DMS53 treated with DMSO at 0.1 percent for 48 hours (cell line): ENCODE measurements at regions not wholly inside any gene's neighbourhood (a gene's known extent, or its start where the extent isn't known, plus 50 kb on each side); places are given as distances from the start of the nearest gene placed in this dataset.
"Not testable (repeated sequence)": the region's sequence is repeated elsewhere in the genome, so short reads cannot be mapped to it uniquely, and the experiment has no call there.

Experiments used
- DNase-seq: peaks from one replicate; lab custom pipeline; 2025; ENCODE audit not compliant: unreplicated experiment; lab: John Stamatoyannopoulos, UW

DNA sequence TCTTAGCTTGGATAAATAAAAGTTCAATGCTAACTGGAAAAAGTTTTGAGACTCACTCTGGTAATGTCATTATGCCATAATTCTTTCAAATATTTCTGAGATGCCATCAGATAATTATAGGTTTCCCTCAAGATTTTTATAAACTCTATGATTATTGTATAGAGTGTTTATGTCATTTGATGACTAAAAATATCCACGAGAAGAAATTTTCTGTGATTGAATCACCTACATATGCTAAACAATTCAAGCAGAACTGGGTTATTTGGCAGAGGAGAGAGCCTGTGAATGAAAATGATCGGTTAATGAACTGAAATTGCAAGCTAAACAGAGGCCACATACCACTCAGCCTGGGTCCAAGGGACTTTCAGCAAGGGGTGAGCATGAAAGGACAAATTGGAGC is 92.6 kb upstream of the TSC22D1 start:
- no peak for DNase-seq

DNA sequence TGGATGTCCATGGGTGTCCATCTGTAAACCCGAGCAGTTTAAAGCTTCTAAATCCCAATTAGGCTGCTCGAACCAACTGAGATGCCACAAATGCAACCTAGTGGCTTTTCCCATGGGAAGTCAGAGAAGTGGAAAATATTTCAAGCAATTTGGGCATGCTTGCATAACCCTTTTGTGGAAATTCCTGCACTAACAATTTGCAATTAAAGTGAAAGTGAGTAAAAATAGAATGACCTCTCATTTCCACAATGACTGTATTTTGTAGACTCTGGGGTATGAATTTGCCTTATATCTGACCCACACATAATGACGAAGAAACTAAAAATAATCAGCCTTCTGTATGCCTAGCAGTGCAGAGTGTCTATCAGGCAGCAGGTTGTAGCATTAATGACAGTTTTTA is 91.8 kb upstream of the TSC22D1 start:
- DNase-seq: no peak

DNA sequence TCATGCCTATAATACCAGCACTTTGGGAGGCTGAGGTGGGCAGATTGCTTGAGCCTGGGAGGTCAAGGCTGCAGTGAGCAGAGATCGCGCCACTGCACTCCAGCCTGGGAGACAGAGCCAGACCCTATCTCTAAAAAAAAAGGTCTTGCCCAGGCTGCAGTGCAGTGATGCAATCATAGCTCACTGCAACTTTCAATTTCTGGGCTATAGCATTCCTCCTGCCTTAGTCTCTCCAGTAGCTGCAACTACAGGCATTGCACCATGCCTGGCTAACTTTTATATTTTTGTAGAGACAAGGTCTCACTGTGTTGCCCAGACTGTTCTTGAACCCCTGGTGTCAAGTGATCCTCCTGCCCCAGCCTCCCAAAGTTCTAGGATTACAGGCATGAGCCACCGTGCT is 90.4 kb upstream of the TSC22D1 start:
- DNase-seq: not testable (repeated sequence)

DNA sequence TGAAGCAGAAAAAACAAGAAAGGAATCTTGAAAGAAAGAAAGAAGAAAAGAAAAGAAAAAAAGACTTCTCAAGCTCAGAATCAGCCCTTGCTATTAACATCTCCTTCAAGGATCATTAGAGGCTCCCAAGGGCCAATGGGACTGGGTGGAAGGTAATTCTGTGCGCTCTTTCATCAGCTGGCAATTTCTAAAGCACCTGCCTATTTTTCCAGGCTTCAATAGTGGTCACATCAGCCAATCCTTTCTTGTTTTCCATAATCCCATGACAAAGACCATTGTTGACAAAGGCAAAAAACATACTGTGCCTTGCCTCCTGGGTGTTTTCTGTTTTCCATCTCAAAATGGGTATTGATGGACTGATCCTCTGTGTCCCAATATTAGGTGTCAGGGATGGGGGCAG is 88.2 kb upstream of the TSC22D1 start:
- peak; percentile 15 for DNase-seq

DNA sequence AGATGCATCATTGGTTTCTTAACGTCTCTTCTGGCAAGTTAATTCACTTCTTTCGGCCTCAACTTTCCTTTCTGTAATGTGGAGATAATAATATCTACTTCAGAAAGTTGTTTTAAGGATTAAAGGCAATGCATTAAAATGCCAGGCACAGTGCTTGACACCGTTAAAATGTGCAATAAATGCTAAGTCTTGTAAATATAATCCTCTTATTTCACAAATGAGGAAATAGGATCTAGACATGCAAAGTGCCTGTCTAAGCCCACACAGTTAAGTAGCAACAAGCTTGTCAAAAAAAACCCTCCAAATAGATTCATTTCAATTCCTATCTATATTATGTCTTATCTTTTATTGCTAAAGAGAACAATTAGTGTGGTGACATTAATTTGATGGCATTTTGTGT is 86.4 kb upstream of the TSC22D1 start:
- DNase-seq: no peak

DNA sequence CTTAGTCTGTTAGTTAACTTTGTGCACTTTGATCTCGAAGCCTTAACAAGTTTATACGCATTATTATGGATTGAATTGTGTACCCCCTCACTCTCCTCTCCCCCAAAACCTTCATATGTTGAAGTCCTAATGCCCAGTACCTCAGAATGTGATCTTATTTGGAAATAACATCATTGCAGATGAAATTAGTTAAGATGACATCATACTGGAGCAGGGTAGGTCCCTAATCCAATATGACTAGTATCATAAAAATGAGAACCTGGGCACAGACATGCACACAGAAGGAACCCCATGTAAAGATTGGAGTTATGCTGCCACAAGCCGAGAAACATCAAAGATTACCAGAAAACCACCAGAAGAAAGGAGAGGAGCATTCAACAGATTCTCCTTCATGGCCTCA is 85.8 kb upstream of the TSC22D1 start:
- DNase-seq: no peak

DNA sequence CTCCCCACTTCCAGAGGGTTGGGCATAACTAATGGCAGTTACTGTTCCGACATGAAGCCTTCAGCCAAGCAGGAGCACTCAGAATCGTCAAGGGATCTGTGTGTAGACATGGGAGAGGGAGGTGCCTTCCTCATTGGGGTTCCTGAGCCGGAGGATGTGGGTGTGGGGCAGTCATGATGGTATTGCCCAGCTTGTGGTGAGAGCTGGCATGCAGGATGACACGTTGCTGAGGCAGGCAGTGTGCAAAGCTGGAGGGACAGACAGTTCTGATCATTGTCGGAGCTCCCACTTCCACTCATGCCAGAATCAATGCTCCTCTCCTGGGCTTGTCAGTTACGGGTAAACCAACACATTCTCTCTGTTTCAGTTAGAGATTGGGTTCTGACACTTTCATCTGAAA is 83.9 kb upstream of the TSC22D1 start:
- no peak for DNase-seq

DNA sequence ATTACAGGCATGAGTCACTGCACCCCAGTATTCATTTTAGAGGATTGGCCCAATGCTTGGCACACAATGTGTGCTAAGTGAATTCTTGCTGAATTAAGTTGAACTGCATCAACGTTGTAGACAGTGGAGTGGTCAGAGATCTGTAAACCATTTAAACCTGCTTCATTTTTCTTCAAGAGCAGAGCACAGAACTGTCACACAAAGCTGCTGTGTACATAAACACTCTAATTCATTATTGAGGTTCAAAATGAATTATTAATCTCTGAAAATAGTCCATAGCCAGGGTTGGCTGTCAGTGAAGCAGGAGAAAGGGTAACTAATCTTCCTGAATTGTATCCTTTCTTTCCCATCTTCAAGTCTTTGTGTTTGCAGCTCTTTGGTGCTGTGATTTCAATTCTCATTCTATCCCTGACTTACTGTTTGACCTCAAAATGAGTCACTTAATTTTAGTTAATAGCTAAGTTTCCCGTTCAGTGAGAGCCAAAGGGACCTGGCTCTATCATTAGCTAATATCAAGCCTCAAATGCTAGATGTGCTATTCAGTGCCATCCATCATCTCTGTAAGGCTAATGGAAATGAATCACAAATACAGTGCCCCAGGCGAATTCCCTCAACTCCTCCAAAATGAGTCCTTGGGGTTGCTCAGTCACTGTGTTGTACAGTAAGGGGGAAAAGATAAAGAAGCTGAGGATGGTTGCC is 77.0 kb upstream of the TSC22D1 start:
- DNase-seq: no peak

DNA sequence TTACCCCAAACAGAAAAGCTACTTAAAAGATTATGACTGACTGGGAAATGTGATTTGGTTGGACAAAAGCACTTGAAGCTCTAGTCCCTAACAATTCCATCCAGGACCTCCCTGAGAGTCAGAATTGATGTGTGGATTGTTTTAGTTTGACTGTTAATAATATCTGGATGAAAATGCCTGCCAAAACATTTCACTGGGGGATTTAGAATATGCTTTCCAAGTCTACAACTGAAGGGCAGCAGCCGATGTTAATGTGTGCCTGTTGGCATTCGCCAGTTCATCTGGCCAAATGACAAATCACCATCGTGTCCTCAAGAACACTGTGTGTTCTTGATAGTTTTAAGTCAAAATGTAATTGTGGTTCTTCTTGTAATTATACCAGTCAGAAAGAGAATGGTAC is 76.0 kb upstream of the TSC22D1 start:
- no peak for DNase-seq

DNA sequence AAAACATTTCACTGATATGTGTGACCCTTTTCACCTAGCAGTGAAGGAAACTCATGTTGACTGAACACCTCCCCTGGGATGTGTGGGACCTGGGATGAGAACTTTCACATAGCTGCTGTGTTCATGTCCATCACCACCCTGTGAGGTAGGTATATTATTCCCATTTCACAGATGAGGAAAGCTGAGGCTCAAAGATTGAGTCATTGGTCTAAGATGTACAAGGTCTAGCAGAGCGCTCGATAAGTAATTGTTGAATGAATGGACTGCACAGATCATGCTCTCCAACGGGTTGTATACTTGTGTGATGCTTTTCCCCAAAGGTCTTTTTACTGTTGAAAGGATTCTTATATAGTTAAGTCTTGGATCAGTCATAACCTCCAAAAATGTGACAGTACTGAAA is 75.6 kb upstream of the TSC22D1 start:
- DNase-seq: no peak

DNA sequence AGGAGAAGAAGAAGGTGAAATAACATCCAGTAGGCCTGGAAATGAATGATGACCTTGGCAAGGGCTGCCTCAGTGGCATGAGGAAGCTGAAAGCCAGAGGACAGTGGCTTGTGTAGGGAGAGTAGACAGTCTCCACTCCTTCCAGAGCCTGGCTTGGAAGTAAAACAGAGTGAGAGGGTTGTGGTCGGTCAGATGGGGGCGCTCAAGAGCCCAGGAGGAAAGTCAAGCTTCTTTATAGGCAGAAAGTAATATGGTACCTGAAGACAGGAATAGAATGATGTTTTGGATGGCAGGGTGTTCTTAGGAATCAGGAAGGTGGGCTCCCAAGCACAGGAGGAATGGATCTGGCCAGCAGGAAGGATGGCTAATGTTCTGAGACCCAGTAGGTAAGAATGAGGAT is 75.1 kb upstream of the TSC22D1 start:
- DNase-seq: no peak

DNA sequence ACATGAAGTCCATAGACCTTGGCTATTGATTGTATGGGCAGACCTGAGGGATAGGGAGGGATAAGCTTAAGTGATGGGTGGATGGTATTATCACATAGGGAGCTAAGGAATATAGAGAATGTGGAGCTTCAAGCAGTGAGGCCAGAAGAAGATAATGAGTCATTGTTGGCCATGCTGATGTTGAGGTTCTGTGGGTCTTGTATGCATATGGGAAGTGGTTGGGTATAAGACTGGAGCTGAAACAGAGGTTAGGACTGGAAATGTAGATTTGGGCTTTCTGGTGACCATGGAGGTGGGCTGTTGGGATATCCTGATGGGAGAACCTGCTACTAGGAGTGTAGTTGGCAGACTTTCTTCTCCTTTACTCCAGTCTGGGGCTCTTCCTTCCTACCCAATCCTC is 73.7 kb upstream of the TSC22D1 start:
- DNase-seq: no peak

DNA sequence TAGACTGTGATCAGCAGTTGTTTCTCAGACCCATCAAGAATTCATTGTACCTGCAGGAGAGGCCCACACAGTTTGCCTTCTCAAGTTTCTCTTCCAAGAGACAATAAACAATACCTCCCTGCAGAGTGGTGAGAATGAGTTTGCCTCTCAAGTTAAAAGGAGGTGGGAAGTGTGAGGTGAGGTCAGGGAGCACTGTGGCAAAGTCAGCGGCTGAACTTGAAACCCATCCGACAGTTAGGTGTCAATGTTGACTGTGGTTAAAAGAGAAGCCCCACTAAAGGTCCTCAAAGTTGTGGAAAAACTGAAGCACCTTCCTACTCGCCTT is 72.9 kb upstream of the TSC22D1 start:
- DNase-seq: no peak

DNA sequence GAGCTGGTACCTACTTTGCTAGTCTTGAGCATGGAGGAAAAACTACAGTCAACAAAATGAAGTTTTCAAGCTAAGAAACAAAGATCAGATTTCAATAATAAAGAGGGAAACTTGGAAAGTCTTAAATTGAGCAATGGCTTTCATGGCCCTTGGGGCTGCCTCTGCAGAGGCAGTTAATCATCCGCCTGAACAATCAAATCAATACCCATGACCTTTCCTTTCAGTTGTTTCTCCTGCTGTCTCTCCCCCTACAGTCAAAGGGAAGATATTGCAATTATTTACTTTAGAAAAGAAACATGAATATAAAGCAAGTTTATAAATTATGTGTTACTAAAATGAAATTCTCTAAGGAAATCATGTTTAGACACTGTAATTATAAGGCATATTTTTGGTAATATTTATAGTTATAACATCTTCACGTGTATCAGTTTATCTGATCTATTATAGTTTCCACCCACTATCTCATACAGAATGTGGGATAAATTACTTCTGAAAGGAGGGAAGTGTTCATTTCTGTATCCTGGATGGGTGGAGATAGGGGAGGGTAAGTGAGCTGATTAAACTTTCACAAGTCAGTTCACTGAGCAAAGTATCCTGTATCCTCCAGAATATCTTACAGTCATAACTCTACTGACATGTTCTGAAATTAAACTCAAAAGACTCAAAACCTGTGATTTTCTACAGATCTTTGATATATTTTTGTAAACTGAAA is 72.4 kb upstream of the TSC22D1 start:
- no peak for DNase-seq

DNA sequence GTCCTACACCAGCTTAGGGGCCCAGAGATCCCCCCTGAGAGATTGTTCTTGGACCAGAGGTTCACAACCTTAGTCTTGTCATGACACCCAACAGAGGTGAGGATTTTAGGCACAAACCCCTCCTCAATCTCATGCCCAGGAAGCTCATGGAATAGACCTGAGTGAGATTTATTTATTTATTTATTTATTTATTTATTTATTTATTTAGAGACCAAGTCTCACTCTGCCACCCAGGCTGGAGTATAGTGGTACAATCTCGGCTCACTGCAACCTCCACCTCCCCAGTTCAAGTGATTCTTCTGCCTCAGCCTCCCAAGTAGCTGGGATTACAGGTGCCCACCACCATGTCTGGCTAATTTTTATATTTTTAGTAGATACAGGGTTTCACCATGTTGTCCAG is 71.4 kb upstream of the TSC22D1 start:
- not testable (repeated sequence) for DNase-seq

DNA sequence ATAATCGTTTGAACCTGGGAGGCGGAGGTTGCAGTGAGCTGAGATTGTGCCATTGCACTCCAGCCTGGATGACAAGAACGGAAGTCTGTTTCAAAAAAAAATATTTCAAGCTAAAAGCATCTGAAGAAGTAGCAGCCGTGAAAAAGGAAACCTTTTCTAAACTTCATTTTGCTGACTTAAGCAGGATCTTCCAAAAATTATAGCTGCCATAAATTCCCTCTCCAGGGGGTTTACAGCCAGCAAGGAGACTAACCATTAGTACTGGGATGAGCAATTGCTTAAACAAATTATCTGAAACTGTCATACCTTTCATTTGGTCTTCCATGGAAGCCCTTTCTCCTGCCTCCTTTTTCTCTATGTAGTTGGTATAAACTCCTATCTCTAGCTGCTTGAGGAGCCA is 69.9 kb upstream of the TSC22D1 start:
- DNase-seq: no peak

DNA sequence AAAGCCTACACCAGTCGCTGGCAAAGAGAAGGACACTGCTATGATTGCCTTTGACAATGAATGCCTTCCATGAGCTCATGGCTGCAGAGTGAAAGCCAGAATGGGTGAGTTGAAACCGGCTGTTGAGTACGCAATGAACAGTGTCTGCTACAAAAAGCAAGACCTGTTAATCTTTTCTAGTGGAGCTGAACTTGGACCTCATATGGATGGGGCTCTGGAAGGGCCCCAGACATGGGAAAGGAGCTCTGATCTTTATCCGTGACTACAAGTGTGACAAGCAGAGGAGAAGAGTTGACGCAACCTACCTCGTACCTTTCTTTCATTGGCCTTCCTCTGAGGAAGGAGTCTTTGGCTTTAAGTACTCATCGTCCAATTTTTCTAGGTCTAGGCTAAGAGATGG is 67.1 kb upstream of the TSC22D1 start:
- DNase-seq: no peak

DNA sequence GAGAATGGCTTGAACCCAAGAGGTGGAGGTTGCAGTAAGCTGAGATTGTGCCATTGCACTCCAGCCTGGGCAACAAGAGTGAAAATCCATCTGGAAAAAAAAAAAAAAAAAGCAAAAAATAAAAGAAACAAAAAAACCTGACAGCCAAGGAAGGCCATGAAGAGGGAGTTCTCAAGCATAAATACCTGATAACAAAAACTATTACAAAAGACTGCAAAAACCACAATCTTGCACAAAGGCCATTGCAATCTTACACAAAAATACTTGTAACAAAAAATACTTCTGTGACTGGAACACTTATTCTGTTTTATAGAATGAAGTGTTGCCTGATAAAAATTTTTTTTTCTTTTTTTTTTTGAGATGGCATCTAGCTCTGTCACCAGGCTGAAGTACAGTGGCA is 61.5 kb upstream of the TSC22D1 start:
- no peak for DNase-seq

DNA sequence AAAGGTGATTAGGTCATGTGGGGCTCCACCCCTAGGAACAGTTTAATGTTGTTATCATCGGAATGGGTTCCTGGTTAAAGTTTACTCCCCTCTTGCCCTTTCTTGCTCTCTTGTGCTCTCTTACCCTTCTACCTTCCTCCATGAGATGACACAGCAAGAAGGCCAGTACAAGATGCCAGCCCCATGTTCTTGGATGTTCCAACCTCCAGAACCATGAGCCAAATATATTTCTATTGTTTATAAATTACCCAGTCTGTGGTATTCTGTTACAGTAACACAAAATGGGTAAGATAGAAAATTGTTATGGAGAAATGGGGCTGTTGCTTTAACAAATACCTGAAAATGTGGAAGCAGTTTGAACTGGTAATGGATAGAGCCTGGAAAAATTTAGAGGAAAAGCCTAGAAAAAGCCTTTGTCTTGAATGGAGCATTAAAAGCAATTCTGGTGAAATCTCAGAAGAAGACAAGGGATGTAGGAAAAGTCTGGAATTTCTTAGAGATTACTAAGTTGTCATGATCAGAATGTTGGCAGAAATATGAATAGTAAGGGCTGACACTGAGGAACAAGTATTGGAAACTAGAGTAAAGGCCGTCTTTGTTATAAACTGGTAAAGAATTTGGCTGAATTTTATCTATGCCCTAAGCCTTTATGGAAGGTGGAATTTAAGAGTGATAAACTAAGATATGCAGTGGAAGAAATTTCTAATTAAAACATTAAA is 53.5 kb upstream of the TSC22D1 start:
- no peak for DNase-seq

DNA sequence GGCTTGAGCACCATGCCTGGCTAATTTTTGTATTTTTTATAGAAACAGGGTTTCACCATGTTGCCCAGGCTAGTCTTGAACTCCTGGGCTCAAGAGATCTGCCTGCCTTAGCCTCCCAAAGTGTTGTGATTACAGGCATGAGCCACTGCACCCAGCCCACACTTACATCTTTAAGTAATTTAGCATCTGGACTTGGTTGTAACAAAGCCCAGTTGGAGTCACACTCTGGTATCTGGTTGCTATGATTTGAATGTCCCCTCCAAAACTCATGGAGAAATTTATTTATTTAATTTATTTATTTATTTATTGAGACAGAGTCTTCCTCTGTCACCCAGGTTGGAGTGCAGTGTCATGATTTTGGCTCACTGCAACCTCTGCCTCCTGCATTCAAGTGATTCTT is 52.7 kb upstream of the TSC22D1 start:
- DNase-seq: not testable (repeated sequence)

DNA sequence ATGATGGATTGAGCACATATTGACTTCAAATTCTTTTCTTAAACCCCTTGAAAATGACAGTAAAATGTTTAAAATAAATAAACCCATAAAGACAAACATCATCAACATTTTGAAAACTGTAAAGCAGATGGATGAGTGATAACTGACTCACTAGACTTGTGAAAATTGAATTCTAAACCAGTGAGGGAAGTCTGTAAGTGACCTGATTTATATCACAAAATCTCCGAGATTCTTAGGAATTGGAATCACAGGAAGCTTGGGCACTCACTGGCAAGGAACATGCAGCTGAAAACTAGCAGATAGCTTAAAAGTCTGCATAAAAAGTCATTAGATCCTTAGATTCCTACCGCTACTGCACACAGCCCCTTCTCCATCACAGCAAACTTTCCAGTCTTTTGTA is 51.3 kb upstream of the TSC22D1 start:
- no peak for DNase-seq

DNA sequence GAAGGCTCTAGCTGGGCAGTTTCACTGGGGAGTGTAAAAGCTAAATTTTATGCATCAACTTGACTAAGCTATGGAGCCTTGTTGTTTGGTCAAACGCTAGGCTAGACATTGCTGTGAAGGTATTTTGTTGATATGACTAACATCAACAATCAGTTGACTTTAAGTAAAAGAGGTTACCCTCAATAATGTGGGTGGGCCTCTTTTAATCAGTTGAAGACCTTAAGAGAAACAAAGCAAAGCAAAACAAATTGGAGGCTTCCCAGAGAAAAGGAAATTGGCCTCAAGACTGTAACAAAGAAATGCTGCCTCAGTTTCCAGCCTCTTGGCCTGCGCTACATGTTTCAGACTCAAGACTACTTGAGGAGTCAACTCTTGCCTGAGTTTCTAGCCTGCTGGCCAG is 50.0 kb upstream of the TSC22D1 start:
- DNase-seq: no peak
